ENCODE measurements at regions not wholly inside any gene's neighbourhood (a gene's known extent, or its start where the extent isn't known, plus 50 kb on each side); places are given as distances from the start of the nearest gene placed in this dataset.
"Not testable (repeated sequence)": the region's sequence is repeated elsewhere in the genome, so short reads cannot be mapped to it uniquely, and the experiment has no call there.

GRCh38 chr4:78710536-78710935 is 65.6 kb upstream of the BMP2K start:
- Histone ChIP-seq H3K14ac (ENCODE audit: low read length) (no peak overlapping the region), H3K18ac (ENCODE audit: low read length) (no peak overlapping the region), H3K9ac (ENCODE audit: low read depth, low read length, poor library complexity) (no peak overlapping the region), H4K8ac (ENCODE audit: low read depth, low read length) (no peak overlapping the region), H2BK15ac (ENCODE audit: low read length) (no peak overlapping the region), H3K36me3 (replicated peaks in 1 of 2; ENCODE audit: control insufficient read depth in 2 of 2, insufficient read depth in 2 of 2, low read length in 2 of 2) (no peaks in the 10 kb centered on the region), H2BK12ac (ENCODE audit: low read length) (no peak overlapping the region), H3K9me3 (replicated peaks in 1 of 2; ENCODE audit: control insufficient read depth in 2 of 2, insufficient read depth in 1 of 2, low read depth in 1 of 2, low read length in 2 of 2) (no peaks in the 10 kb centered on the region), H3K4me1 (ENCODE audit: control insufficient read depth in 2 of 2, insufficient read depth in 1 of 2, low read depth in 1 of 2, low read length in 2 of 2) (no peaks in the 10 kb centered on the region), H2AK5ac (ENCODE audit: low read depth, low read length) (no peak overlapping the region), H2AFZ (ENCODE audit: low read length) (no peak overlapping the region), H2BK5ac (ENCODE audit: low read length) (no peak overlapping the region), H3K27me3 (ENCODE audit: control insufficient read depth in 3 of 3, insufficient read depth in 3 of 3, low read depth in 1 of 3, low read length in 3 of 3) (no peaks in the 10 kb centered on the region), H3K4ac (ENCODE audit: low read length) (no peak overlapping the region), H3K27ac (replicated peaks; ENCODE audit: low read length) (no peak overlapping the region), H4K91ac (ENCODE audit: low read depth, low read length, poor library complexity) (no peak overlapping the region), H3K23ac (ENCODE audit: low read depth, low read length, poor library complexity) (no peak overlapping the region), H3K4me3 (ENCODE audit: low read length in 2 of 2) (no peak overlapping the region), H2BK120ac (ENCODE audit: low read depth, low read length) (no peak overlapping the region), H3K4me2 (ENCODE audit: insufficient read depth, low read length, poor library complexity, severe bottlenecking) (no peak overlapping the region), H3K79me1 (ENCODE audit: low read depth, low read length) (no peaks in the 10 kb centered on the region)
- DNase-seq (ENCODE audit: low spot score): no peak

DNA sequence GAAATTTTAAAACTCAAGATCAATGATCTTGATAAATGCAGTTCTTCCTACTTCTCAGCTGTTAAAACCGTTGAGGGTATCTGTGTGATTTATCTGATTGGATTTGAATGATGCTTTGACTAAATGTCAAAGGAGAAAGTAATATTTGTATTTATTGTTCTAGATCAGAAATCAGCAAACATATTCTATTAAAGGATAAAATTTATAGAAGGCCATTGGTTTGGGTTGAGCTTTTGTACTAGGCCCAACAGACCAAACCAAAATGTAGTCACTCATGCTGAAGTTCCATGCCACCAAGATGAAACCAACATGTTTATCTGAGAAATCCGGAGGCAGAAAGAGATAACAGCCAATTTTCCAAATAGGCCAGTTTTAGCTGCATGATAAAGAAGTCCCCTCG is 64.5 kb upstream of the BMP2K start:
- Histone ChIP-seq H4K8ac (ENCODE audit: low read depth, low read length) (no peak overlapping the region), H3K18ac (ENCODE audit: low read length) (no peak overlapping the region), H2BK120ac (ENCODE audit: low read depth, low read length) (no peak overlapping the region), H2AK5ac (ENCODE audit: low read depth, low read length) (no peak overlapping the region), H3K23ac (ENCODE audit: low read depth, low read length, poor library complexity) (no peak overlapping the region), H3K14ac (ENCODE audit: low read length) (no peak overlapping the region), H3K9me3 (replicated peaks in 1 of 2; ENCODE audit: control insufficient read depth in 2 of 2, insufficient read depth in 1 of 2, low read depth in 1 of 2, low read length in 2 of 2) (no peaks in the 10 kb centered on the region), H3K36me3 (replicated peaks in 1 of 2; ENCODE audit: control insufficient read depth in 2 of 2, insufficient read depth in 2 of 2, low read length in 2 of 2) (no peaks in the 10 kb centered on the region), H3K9ac (ENCODE audit: low read depth, low read length, poor library complexity) (no peak overlapping the region), H2BK12ac (ENCODE audit: low read length) (no peak overlapping the region), H3K27ac (replicated peaks; ENCODE audit: low read length) (no peak overlapping the region), H2BK15ac (ENCODE audit: low read length) (no peak overlapping the region), H3K27me3 (ENCODE audit: control insufficient read depth in 3 of 3, insufficient read depth in 3 of 3, low read depth in 1 of 3, low read length in 3 of 3) (no peaks in the 10 kb centered on the region), H3K4me2 (ENCODE audit: insufficient read depth, low read length, poor library complexity, severe bottlenecking) (no peak overlapping the region), H2AFZ (ENCODE audit: low read length) (no peak overlapping the region), H3K4me3 (ENCODE audit: low read length in 2 of 2) (no peak overlapping the region), H3K4ac (ENCODE audit: low read length) (no peak overlapping the region), H4K91ac (ENCODE audit: low read depth, low read length, poor library complexity) (no peak overlapping the region), H3K4me1 (ENCODE audit: control insufficient read depth in 2 of 2, insufficient read depth in 1 of 2, low read depth in 1 of 2, low read length in 2 of 2) (no peaks in the 10 kb centered on the region), H3K79me1 (ENCODE audit: low read depth, low read length) (no peaks in the 10 kb centered on the region), H2BK5ac (ENCODE audit: low read length) (no peak overlapping the region)
- DNase-seq (ENCODE audit: low spot score): no peak
- WGBS, 2 donors (ENCODE audit: extremely low coverage in 2 of 2, insufficient read length in 2 of 2, insufficient replicate concordance in 1 of 2): no CpG with 5 or more reads among the region's 3 CpGs

DNA sequence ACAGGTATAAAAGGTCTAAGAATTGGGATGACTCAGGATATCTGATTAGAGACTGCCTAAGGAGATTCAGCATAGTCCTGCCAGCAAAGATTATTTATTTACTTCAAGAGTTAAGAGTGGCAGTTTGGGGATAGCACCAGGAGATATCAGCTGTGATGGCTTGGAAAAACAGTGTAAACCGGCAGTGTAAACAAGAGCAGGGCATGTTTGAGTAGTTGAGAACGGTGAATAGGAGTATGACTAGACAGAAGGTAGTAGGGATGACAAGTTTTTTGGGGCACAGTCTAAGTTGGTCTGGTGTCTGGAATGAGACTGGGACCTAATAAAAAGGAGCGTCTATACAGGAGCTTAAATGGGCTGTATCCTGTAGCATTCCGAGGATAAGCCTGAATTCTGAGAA is 61.6 kb upstream of the BMP2K start:
- DNase-seq (ENCODE audit: low spot score); H3K79me1 ChIP-seq (ENCODE audit: low read depth, low read length); H2BK5ac ChIP-seq (ENCODE audit: low read length); H3K27me3 ChIP-seq (ENCODE audit: control insufficient read depth in 3 of 3, insufficient read depth in 3 of 3, low read depth in 1 of 3, low read length in 3 of 3); H3K36me3 ChIP-seq (replicated peaks in 1 of 2; ENCODE audit: control insufficient read depth in 2 of 2, insufficient read depth in 2 of 2, low read length in 2 of 2); H4K91ac ChIP-seq (ENCODE audit: low read depth, low read length, poor library complexity); H2BK120ac ChIP-seq (ENCODE audit: low read depth, low read length); H3K9ac ChIP-seq (ENCODE audit: low read depth, low read length, poor library complexity); H3K4ac ChIP-seq (ENCODE audit: low read length); H3K14ac ChIP-seq (ENCODE audit: low read length); H3K27ac ChIP-seq (replicated peaks; ENCODE audit: low read length); H3K18ac ChIP-seq (ENCODE audit: low read length); H2AK5ac ChIP-seq (ENCODE audit: low read depth, low read length); H2BK15ac ChIP-seq (ENCODE audit: low read length); H4K8ac ChIP-seq (ENCODE audit: low read depth, low read length); H3K4me2 ChIP-seq (ENCODE audit: insufficient read depth, low read length, poor library complexity, severe bottlenecking); H2BK12ac ChIP-seq (ENCODE audit: low read length); H3K4me3 ChIP-seq (ENCODE audit: low read length in 2 of 2); H2AFZ ChIP-seq (ENCODE audit: low read length); H3K23ac ChIP-seq (ENCODE audit: low read depth, low read length, poor library complexity); H3K9me3 ChIP-seq (replicated peaks in 1 of 2; ENCODE audit: control insufficient read depth in 2 of 2, insufficient read depth in 1 of 2, low read depth in 1 of 2, low read length in 2 of 2); H3K4me1 ChIP-seq (ENCODE audit: control insufficient read depth in 2 of 2, insufficient read depth in 1 of 2, low read depth in 1 of 2, low read length in 2 of 2): not testable (repeated sequence)
- no CpG with 5 or more reads among the region's 4 CpGs for WGBS, 2 donors (ENCODE audit: extremely low coverage in 2 of 2, insufficient read length in 2 of 2, insufficient replicate concordance in 1 of 2)

- H2BK5ac ChIP-seq (ENCODE audit: low read length); H2BK12ac ChIP-seq (ENCODE audit: low read length); H3K4ac ChIP-seq (ENCODE audit: low read length); H2BK15ac ChIP-seq (ENCODE audit: low read length); H4K8ac ChIP-seq (ENCODE audit: low read depth, low read length); H3K27ac ChIP-seq (replicated peaks; ENCODE audit: low read length); H3K4me3 ChIP-seq (ENCODE audit: low read length in 2 of 2); DNase-seq (ENCODE audit: low spot score); H2AFZ ChIP-seq (ENCODE audit: low read length); H3K4me1 ChIP-seq (ENCODE audit: control insufficient read depth in 2 of 2, insufficient read depth in 1 of 2, low read depth in 1 of 2, low read length in 2 of 2); H3K9ac ChIP-seq (ENCODE audit: low read depth, low read length, poor library complexity); H2BK120ac ChIP-seq (ENCODE audit: low read depth, low read length); H3K79me1 ChIP-seq (ENCODE audit: low read depth, low read length); H3K23ac ChIP-seq (ENCODE audit: low read depth, low read length, poor library complexity); H2AK5ac ChIP-seq (ENCODE audit: low read depth, low read length); H3K9me3 ChIP-seq (replicated peaks in 1 of 2; ENCODE audit: control insufficient read depth in 2 of 2, insufficient read depth in 1 of 2, low read depth in 1 of 2, low read length in 2 of 2); H3K36me3 ChIP-seq (replicated peaks in 1 of 2; ENCODE audit: control insufficient read depth in 2 of 2, insufficient read depth in 2 of 2, low read length in 2 of 2); H3K18ac ChIP-seq (ENCODE audit: low read length); H4K91ac ChIP-seq (ENCODE audit: low read depth, low read length, poor library complexity); H3K4me2 ChIP-seq (ENCODE audit: insufficient read depth, low read length, poor library complexity, severe bottlenecking); H3K14ac ChIP-seq (ENCODE audit: low read length); H3K27me3 ChIP-seq (ENCODE audit: control insufficient read depth in 3 of 3, insufficient read depth in 3 of 3, low read depth in 1 of 3, low read length in 3 of 3): not testable (repeated sequence)
- WGBS, 2 donors (ENCODE audit: extremely low coverage in 2 of 2, insufficient read length in 2 of 2, insufficient replicate concordance in 1 of 2): no CpG with 5 or more reads among the region's 6 CpGs
These were observed 60.8 kb upstream of the BMP2K start for GRCh38 chr4:78715372-78715771.

Data from neuronal stem cell (in vitro differentiated cells).